OCI-LY1 (cell line): ENCODE measurements at regions not wholly inside any gene's neighbourhood (a gene's known extent, or its start where the extent isn't known, plus 50 kb on each side); places are given as distances from the start of the nearest gene placed in this dataset.
"Not testable (repeated sequence)": the region's sequence is repeated elsewhere in the genome, so short reads cannot be mapped to it uniquely, and the experiment has no call there.

Experiments
- EZH2 ChIP-seq: fragments of 200-600 bp; sonication (generic), shearing (Covaris generic); IDR thresholded peaks from 2 replicates; pipeline ENCODE4 v1.8.0; 2017; ENCODE audit warnings: borderline replicate concordance, mixed run types, mild to moderate bottlenecking, antibody characterized with exemption, low read length, moderate library complexity, mixed read lengths
- TF ChIP-seq, protein P1 (sequence below): fragments of 200-600 bp; sonication (generic), shearing (Covaris generic); IDR thresholded peaks from 2 replicates; pipeline ENCODE4 v1.5.1; 2017; ENCODE audit warnings: mild to moderate bottlenecking, antibody characterized with exemption, low read length, moderate library complexity, mixed read lengths

DNA sequence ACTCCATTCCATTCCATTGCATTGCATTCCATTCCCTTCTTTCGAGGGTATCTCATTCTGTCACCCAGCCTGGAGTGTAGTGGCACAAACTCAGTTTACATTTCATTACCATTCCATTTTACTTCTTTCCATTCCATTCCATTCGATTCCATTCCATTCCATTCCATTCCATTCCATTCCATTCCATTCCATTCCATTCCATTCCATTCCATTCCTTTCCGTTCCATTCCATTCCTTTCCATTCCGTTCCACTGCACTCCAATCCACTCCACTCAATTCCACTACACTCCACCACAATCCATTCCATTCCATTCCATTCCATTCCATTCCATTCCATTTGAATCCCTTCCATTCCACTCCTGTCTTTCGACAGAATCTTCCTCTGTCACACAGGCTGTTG is 1472.0 kb downstream of the TSPY10 start:
- TF ChIP-seq, protein P1, sequence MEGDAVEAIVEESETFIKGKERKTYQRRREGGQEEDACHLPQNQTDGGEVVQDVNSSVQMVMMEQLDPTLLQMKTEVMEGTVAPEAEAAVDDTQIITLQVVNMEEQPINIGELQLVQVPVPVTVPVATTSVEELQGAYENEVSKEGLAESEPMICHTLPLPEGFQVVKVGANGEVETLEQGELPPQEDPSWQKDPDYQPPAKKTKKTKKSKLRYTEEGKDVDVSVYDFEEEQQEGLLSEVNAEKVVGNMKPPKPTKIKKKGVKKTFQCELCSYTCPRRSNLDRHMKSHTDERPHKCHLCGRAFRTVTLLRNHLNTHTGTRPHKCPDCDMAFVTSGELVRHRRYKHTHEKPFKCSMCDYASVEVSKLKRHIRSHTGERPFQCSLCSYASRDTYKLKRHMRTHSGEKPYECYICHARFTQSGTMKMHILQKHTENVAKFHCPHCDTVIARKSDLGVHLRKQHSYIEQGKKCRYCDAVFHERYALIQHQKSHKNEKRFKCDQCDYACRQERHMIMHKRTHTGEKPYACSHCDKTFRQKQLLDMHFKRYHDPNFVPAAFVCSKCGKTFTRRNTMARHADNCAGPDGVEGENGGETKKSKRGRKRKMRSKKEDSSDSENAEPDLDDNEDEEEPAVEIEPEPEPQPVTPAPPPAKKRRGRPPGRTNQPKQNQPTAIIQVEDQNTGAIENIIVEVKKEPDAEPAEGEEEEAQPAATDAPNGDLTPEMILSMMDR: not testable (repeated sequence)
- not testable (repeated sequence) for TF ChIP-seq EZH2
